Adrenal gland (tissue), 5 donors: ENCODE measurements at regions not wholly inside any gene's neighbourhood (a gene's known extent, or its start where the extent isn't known, plus 50 kb on each side); places are given as distances from the start of the nearest gene placed in this dataset.

ENCODE experiments used
- POLR2A ChIP-seq, 2 donors: fragments of 450-650 bp; IDR thresholded peaks; one replicate each; pipeline ENCODE4 v1.6.1; 2017; ENCODE audit warnings: antibody characterized with exemption in 2 of 2, mild to moderate bottlenecking in 2 of 2, moderate library complexity in 1 of 2
- TF ChIP-seq, protein P1 (sequence below), 6 experiments: fragments of 450-650 bp in 4 of 6; fragments of 200-600 bp in 2 of 6; sonication (generic) in 1 of 6; IDR thresholded peaks; 1 replicate in 5 of 6; 2 replicates in 1 of 6; pipeline versions ENCODE4 v1.5.1 to v1.8.0; 2016 to 2021; ENCODE audit warnings: antibody characterized with exemption in 6 of 6, mild to moderate bottlenecking in 2 of 6, moderate library complexity in 1 of 6
- donor health status: DM: no; HTN: no; CAD: no.

DNA sequence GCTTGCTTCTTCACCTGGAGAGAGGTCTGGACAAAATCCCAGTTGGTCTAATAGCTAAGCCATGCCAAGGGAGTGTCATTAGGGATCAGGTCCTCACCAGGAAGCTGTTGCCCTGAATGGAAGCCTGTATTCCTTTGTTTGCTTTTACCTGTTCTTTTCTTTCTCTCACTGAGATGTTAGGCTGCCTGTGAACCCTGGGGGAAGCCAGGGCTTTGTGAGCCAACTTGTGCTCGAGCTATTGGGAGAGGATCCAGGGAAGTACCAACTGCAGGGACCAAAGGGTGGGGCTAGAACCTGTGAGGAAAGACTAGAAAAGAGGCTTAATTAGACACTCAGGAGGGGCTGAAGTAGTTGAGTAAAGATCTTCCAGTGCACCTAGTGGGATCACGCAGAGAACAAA, 451.2 kb upstream of the TLE4 start:
- no peak for TF ChIP-seq POLR2A (IDR thresholded peaks at IDR 0.05)
- TF ChIP-seq, protein P1, sequence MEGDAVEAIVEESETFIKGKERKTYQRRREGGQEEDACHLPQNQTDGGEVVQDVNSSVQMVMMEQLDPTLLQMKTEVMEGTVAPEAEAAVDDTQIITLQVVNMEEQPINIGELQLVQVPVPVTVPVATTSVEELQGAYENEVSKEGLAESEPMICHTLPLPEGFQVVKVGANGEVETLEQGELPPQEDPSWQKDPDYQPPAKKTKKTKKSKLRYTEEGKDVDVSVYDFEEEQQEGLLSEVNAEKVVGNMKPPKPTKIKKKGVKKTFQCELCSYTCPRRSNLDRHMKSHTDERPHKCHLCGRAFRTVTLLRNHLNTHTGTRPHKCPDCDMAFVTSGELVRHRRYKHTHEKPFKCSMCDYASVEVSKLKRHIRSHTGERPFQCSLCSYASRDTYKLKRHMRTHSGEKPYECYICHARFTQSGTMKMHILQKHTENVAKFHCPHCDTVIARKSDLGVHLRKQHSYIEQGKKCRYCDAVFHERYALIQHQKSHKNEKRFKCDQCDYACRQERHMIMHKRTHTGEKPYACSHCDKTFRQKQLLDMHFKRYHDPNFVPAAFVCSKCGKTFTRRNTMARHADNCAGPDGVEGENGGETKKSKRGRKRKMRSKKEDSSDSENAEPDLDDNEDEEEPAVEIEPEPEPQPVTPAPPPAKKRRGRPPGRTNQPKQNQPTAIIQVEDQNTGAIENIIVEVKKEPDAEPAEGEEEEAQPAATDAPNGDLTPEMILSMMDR (IDR thresholded peaks at IDR 0.05), result no peak
